ENCODE measurements at regions not wholly inside any gene's neighbourhood (a gene's known extent, or its start where the extent isn't known, plus 50 kb on each side); places are given as distances from the start of the nearest gene placed in this dataset.

GRCh38 chr1:232196042-232196441, 433.9 kb downstream of the SIPA1L2 start:
- no peaks in the 10 kb centered on the region for H3K27me3 ChIP-seq (ENCODE audit: control insufficient read depth, low read length)
- TF ChIP-seq CTCF (IDR thresholded peaks at IDR 0.05; ENCODE audit: low read depth, low read length, poor library complexity, severe bottlenecking) (no peak), EZH2phosphoT487 (IDR thresholded peaks at IDR 0.05; ENCODE audit: borderline replicate concordance, low read length) (no peak)

GRCh38 chr1:232194424-232194823, 435.5 kb downstream of the SIPA1L2 start:
- H3F3A ChIP-seq (ENCODE audit: control insufficient read depth, insufficient read depth): no peaks in the 10 kb centered on the region
- no peak overlapping the region for H3K27ac ChIP-seq (ENCODE audit: low read depth, low read length)
- H3K27me3 ChIP-seq (ENCODE audit: control insufficient read depth, low read length): no peaks in the 10 kb centered on the region
- TF ChIP-seq EZH2phosphoT487 (IDR thresholded peaks at IDR 0.05; ENCODE audit: borderline replicate concordance, low read length) (no peak), CTCF (IDR thresholded peaks at IDR 0.05; ENCODE audit: low read depth, low read length, poor library complexity, severe bottlenecking) (no peak)
- H3K9me3 ChIP-seq (ENCODE audit: control insufficient read depth, insufficient read depth, low read length): no peaks in the 10 kb centered on the region
- H3K4me1 ChIP-seq (ENCODE audit: control insufficient read depth, low read length): no peaks in the 10 kb centered on the region
- H3K36me3 ChIP-seq (ENCODE audit: control insufficient read depth, low read length): no peaks in the 10 kb centered on the region
- H3K4me2 ChIP-seq (ENCODE audit: low read length): no peak overlapping the region
- no peaks in the 10 kb centered on the region for H4K20me1 ChIP-seq (ENCODE audit: control insufficient read depth, insufficient read depth, low read depth, low read length)
- H3K79me2 ChIP-seq (ENCODE audit: control insufficient read depth, low read length): no peaks in the 10 kb centered on the region
- H3K9me2 ChIP-seq (replicated peaks; ENCODE audit: control insufficient read depth, low read length): no peaks in the 10 kb centered on the region
- H3K4me3 ChIP-seq (ENCODE audit: low read length): no peak overlapping the region

More at GRCh38 chr1:232196042-232196441, 433.9 kb downstream of the SIPA1L2 start:
- H3F3A ChIP-seq (ENCODE audit: control insufficient read depth, insufficient read depth): no peaks in the 10 kb centered on the region
- no peaks in the 10 kb centered on the region for H3K9me2 ChIP-seq (replicated peaks; ENCODE audit: control insufficient read depth, low read length)
- no peak overlapping the region for H3K4me3 ChIP-seq (ENCODE audit: low read length)
- H4K20me1 ChIP-seq (ENCODE audit: control insufficient read depth, insufficient read depth, low read depth, low read length): no peaks in the 10 kb centered on the region
- H3K27ac ChIP-seq (ENCODE audit: low read depth, low read length): no peak overlapping the region
- no peak overlapping the region for H3K4me2 ChIP-seq (ENCODE audit: low read length)
- no peaks in the 10 kb centered on the region for H3K79me2 ChIP-seq (ENCODE audit: control insufficient read depth, low read length)
- H3K4me1 ChIP-seq (ENCODE audit: control insufficient read depth, low read length): no peaks in the 10 kb centered on the region
- no peaks in the 10 kb centered on the region for H3K9me3 ChIP-seq (ENCODE audit: control insufficient read depth, insufficient read depth, low read length)
- no peaks in the 10 kb centered on the region for H3K36me3 ChIP-seq (ENCODE audit: control insufficient read depth, low read length)

GRCh38 chr1:232193451-232193783, 436.5 kb downstream of the SIPA1L2 start:
- Histone ChIP-seq H3K79me2 (ENCODE audit: control insufficient read depth, low read length) (no peaks in the 10 kb centered on the region), H3K4me3 (ENCODE audit: low read length) (no peak overlapping the region), H3K27me3 (ENCODE audit: control insufficient read depth, low read length) (no peaks in the 10 kb centered on the region), H3K27ac (ENCODE audit: low read depth, low read length) (no peak overlapping the region), H3K4me2 (ENCODE audit: low read length) (no peak overlapping the region), H3K9me3 (ENCODE audit: control insufficient read depth, insufficient read depth, low read length) (no peaks in the 10 kb centered on the region), H3F3A (ENCODE audit: control insufficient read depth, insufficient read depth) (no peaks in the 10 kb centered on the region), H4K20me1 (ENCODE audit: control insufficient read depth, insufficient read depth, low read depth, low read length) (no peaks in the 10 kb centered on the region), H3K36me3 (ENCODE audit: control insufficient read depth, low read length) (no peaks in the 10 kb centered on the region), H3K4me1 (ENCODE audit: control insufficient read depth, low read length) (no peaks in the 10 kb centered on the region), H3K9me2 (replicated peaks; ENCODE audit: control insufficient read depth, low read length) (no peaks in the 10 kb centered on the region)
- TF ChIP-seq CTCF (IDR thresholded peaks at IDR 0.05; ENCODE audit: low read depth, low read length, poor library complexity, severe bottlenecking) (no peak), EZH2phosphoT487 (IDR thresholded peaks at IDR 0.05; ENCODE audit: borderline replicate concordance, low read length) (no peak)

Data from DOHH2 (cell line).